ENCODE measurements at regions not wholly inside any gene's neighbourhood (a gene's known extent, or its start where the extent isn't known, plus 50 kb on each side); places are given as distances from the start of the nearest gene placed in this dataset.

DNA sequence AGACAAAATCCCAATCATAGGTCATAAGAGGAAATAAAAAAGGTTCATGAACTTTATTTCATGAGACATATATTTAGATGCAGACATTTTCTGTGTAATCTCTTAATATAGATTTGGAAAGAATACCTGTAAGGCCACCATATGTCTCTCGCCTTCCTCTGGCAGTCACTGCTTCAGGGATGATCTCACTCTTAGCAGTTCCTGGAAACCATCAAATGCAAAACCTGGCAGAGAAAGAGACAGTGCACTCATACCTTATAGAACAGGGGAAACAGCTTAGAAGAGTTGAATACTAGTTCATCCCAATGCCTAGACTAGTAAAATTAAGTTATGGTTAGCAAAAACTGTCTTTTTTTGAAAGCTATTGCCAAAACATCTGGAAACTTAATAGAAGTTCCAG is 243.3 kb downstream of the GASK1B start:
- TF ChIP-seq, protein P1, sequence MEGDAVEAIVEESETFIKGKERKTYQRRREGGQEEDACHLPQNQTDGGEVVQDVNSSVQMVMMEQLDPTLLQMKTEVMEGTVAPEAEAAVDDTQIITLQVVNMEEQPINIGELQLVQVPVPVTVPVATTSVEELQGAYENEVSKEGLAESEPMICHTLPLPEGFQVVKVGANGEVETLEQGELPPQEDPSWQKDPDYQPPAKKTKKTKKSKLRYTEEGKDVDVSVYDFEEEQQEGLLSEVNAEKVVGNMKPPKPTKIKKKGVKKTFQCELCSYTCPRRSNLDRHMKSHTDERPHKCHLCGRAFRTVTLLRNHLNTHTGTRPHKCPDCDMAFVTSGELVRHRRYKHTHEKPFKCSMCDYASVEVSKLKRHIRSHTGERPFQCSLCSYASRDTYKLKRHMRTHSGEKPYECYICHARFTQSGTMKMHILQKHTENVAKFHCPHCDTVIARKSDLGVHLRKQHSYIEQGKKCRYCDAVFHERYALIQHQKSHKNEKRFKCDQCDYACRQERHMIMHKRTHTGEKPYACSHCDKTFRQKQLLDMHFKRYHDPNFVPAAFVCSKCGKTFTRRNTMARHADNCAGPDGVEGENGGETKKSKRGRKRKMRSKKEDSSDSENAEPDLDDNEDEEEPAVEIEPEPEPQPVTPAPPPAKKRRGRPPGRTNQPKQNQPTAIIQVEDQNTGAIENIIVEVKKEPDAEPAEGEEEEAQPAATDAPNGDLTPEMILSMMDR (IDR thresholded peaks at IDR 0.05) = no peak
- no peak for TF ChIP-seq POLR2A (IDR thresholded peaks at IDR 0.05)

All from lower leg skin (tissue), 3 donors.